ENCODE measurements at regions not wholly inside any gene's neighbourhood (a gene's known extent, or its start where the extent isn't known, plus 50 kb on each side); places are given as distances from the start of the nearest gene placed in this dataset.
A peak's percentile ranks its signal among the peaks of the same experiment; 100 is the strongest.

GRCh38 chr6:56709650-56710049, 67.0 kb upstream of the DST start:
- no peak for DNase-seq

DNA sequence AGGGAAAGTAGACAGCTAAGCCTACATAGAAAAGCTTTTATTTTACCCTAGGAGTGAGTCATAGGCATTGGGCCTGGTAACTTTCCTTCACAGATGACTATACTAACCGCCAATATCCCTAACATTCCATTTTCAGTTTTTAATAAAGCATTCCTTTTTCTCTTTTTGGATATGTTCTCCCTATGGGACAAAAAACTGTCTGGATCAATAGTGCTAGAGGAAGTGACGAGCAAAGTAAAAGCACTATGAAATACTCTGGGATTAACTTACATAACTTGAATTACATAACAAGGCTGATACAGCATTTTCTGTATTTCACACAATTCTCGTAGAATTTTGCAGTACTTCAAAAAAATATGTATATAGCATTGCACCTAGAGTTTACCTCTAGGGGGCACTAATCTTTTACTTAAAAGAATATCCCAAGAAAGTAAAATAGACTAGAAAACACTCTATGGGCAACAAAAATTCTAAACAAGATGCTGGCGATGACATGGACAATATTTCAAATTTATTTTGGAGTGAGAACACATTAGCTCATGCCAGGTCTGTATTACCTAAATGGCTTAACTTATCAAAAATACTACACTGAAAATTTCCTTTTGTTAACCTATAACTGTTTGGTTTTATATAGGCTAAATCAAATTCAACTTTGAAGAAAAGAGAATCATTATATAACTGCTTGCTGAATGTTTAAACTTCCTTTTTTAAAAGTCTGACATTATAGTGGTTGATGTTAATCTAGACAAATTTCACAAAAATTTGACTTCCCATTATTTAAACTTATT, 66.3 kb upstream of the DST start:
- DNase-seq: peak in 1 of 2 donors; percentile 71

- peak in 1 of 2 donors; percentile 56 for DNase-seq
Measured at GRCh38 chr6:56706981-56707726, 64.5 kb upstream of the DST start.

DNA sequence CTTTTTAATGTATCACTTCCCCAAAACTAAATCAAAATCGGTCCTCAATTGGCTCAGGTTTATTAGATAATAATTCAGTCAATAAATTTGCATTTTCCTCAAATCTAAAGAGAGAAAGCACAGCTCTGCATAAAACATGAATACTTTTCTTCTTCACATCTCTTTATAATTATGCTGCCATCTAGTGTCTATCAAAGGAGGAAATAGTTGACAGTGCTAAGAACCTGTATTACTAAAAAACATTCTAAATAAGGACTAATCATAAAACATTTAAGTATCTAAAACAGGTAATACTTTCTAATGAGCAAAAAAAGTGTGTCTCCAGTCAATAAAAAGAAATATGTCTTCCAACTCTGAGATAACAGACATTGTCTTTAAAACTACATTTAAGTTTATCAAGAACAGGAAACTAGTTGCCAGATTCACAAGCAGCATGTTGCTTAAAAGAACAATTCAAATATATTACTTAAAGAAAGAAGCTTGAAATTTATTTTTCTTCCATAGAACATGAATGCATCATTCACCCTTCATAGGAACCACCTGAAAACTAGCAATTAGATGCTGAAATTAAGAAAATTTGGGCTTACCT, 56.5 kb upstream of the DST start:
- peak in 1 of 2 donors; percentile 85 for DNase-seq

- no peak for DNase-seq
Measured at GRCh38 chr6:56695702-56696101, 53.0 kb upstream of the DST start.

DNA sequence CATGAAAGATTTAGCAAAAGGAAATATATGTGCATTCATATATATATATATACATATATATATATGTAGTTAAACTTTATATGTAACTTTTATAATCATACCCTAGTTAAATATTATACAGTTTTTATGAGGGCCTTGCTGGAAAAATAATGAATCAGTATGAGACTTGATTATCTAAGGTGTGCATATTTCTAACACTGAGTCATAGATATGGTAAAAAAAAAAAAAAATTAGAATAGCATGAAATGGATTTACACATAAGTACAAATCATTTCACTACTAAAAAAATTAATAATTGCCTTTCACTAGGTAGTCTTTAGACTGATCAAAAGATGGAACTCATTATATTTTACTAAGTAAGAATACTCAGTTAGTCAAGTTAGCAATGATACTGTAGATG, 51.3 kb upstream of the DST start:
- DNase-seq: no peak

DNA sequence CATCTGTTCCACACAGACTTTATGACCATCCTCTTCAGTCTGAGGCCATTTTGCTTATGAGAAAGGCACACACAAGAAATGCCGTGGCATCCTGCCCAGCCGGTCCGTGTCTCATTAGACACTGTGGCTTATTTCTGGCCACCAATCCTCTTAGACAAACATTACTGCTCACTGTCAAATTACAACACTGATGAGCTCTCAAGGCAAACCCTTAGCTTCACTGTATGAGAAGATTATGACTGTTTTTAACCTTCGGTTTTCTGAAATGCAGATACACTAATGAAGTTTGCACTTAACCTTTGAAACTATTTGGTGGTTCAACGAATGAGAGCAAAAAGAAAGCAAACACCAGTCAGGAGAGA, 50.5 kb upstream of the DST start:
- peak; percentile 54 to 64 for DNase-seq

GRCh38 chr6:56692523-56693245, 50.0 kb upstream of the DST start:
- DNase-seq: peak; percentile 32 to 55
